ENCODE measurements at regions not wholly inside any gene's neighbourhood (a gene's known extent, or its start where the extent isn't known, plus 50 kb on each side); places are given as distances from the start of the nearest gene placed in this dataset.

GRCh38 chr11:95360377-95361075 is 129.5 kb upstream of the SESN3 start:
- Histone ChIP-seq H3K36me3 (no peaks in the 10 kb centered on the region), H3K4me3 (no peak overlapping the region), H3K4me1 (peaks cover 0 to 15% (median 5%) of the 10 kb centered on the region in 4 donors), H3K27me3 (no peaks in the 10 kb centered on the region), H3K27ac (no peak overlapping the region), H3K9me3 (no peaks in the 10 kb centered on the region)
- in situ Hi-C loops (cut with MboI; ENCODE audit: low pct_ligation_motif_present in 1 of 4, low pct_unique_long_range_greater_than_20kb in 1 of 4, low sequenced_read_pairs in 3 of 4), result no loop called here
- WGBS, 2 donors (ENCODE audit: low coverage in 1 of 2), result 88 to 91% methylated on average over 8 of the region's 8 CpGs
- intact Hi-C loops (cut with DNase I; ENCODE audit: low total_unique reads), result no loop called here
- DNase-seq, result no peak
- TF ChIP-seq POLR2A (IDR thresholded peaks at IDR 0.05), result no peak

- no peaks in the 10 kb centered on the region for H3K9me3 ChIP-seq
- H3K27me3 ChIP-seq, result no peaks in the 10 kb centered on the region
- TF ChIP-seq CTCF (IDR thresholded peaks at IDR 0.05), result no peak
- no peak overlapping the region for H3K4me3 ChIP-seq
- DNase-seq, result no peak
- 92 to 100% methylated on average over 2 of the region's 2 CpGs for WGBS, 2 donors (ENCODE audit: low coverage in 1 of 2)
- intact Hi-C loops (cut with DNase I; ENCODE audit: low total_unique reads) (no loop called here), in situ Hi-C loops (cut with MboI; ENCODE audit: low pct_ligation_motif_present in 1 of 4, low pct_unique_long_range_greater_than_20kb in 1 of 4, low sequenced_read_pairs in 3 of 4) (no loop called here)
- peaks cover 0 to 8% (median 2%) of the 10 kb centered on the region in 4 donors for H3K4me1 ChIP-seq
- H3K36me3 ChIP-seq, result no peaks in the 10 kb centered on the region
- H3K27ac ChIP-seq, result no peak overlapping the region
Observed at GRCh38 chr11:95359756-95360155, 128.8 kb upstream of the SESN3 start.

GRCh38 chr11:95359341-95359663 is 128.3 kb upstream of the SESN3 start:
- intact Hi-C loops (cut with DNase I; ENCODE audit: low total_unique reads) (no loop called here), in situ Hi-C loops (cut with MboI; ENCODE audit: low pct_ligation_motif_present in 1 of 4, low pct_unique_long_range_greater_than_20kb in 1 of 4, low sequenced_read_pairs in 3 of 4) (no loop called here)
- Histone ChIP-seq H3K27ac (no peak overlapping the region), H3K4me3 (no peak overlapping the region), H3K27me3 (no peaks in the 10 kb centered on the region), H3K9me3 (no peaks in the 10 kb centered on the region), H3K4me1 (peaks cover 0 to 3% (median under 1%) of the 10 kb centered on the region in 4 donors), H3K36me3 (no peaks in the 10 kb centered on the region)
- no peak for DNase-seq
- TF ChIP-seq CTCF (IDR thresholded peaks at IDR 0.05), result no peak
- no peak for TF ChIP-seq POLR2A (IDR thresholded peaks at IDR 0.05)
- no peak for TF ChIP-seq POLR2AphosphoS5 (IDR thresholded peaks at IDR 0.05)
- TF ChIP-seq EP300 (IDR thresholded peaks at IDR 0.05; ENCODE audit: low read depth), result no peak
- WGBS, 2 donors (ENCODE audit: low coverage in 1 of 2), result 81% methylated on average over 1 of the region's 1 CpG; no CpG with 5 or more reads in 1 of the 2 donors

GRCh38 chr11:95358511-95359340 is 127.7 kb upstream of the SESN3 start:
- H3K4me3 ChIP-seq, result no peak overlapping the region
- in situ Hi-C loops (cut with MboI; ENCODE audit: low pct_ligation_motif_present in 1 of 4, low pct_unique_long_range_greater_than_20kb in 1 of 4, low sequenced_read_pairs in 3 of 4) (no loop called here), intact Hi-C loops (cut with DNase I; ENCODE audit: low total_unique reads) (no loop called here)
- H3K4me1 ChIP-seq, result peaks cover 0 to 3% (median 0%) of the 10 kb centered on the region in 4 donors
- TF ChIP-seq CTCF (IDR thresholded peaks at IDR 0.05) (no peak), POLR2AphosphoS5 (IDR thresholded peaks at IDR 0.05) (no peak), EP300 (IDR thresholded peaks at IDR 0.05; ENCODE audit: low read depth) (no peak), POLR2A (IDR thresholded peaks at IDR 0.05) (no peak)
- no peaks in the 10 kb centered on the region for H3K27me3 ChIP-seq
- H3K27ac ChIP-seq, result no peak overlapping the region
- WGBS, 2 donors (ENCODE audit: low coverage in 1 of 2), result 57 to 64% methylated on average over 3 to 5 of the region's 5 CpGs
- H3K9me3 ChIP-seq, result no peaks in the 10 kb centered on the region
- DNase-seq, result no peak
- H3K36me3 ChIP-seq, result no peaks in the 10 kb centered on the region

Data from transverse colon (tissue), 4 donors.